Mesenchymal stem cell (in vitro differentiated cells and primary cell): ENCODE measurements at regions not wholly inside any gene's neighbourhood (a gene's known extent, or its start where the extent isn't known, plus 50 kb on each side); places are given as distances from the start of the nearest gene placed in this dataset.

Source experiments
- DNase-seq: peaks from one replicate; pipeline ENCODE4 v3.0.0-alpha.2; 2013
- H2AFZ ChIP-seq: one replicate; pipeline ENCODE4 v1.6.1; 2013; ENCODE audit warnings: low read depth, mild to moderate bottlenecking, control low read depth, inconsistent platforms, low read length, moderate library complexity
- H2AK5ac ChIP-seq: 2 replicates; pipeline ENCODE4 v1.6.1; 2013; ENCODE audit warnings: low read length, moderate library complexity, mild to moderate bottlenecking, inconsistent platforms; ENCODE audit not compliant: severe bottlenecking
- H2BK120ac ChIP-seq: one replicate; pipeline ENCODE4 v1.6.1; 2013; ENCODE audit warnings: low read depth, mild to moderate bottlenecking, inconsistent platforms, low read length, moderate library complexity
- H2BK12ac ChIP-seq, 2 experiments: one replicate each; pipeline ENCODE4 v1.6.1; 2013; ENCODE audit warnings: inconsistent platforms in 2 of 2, low read length in 2 of 2, mild to moderate bottlenecking in 2 of 2, moderate library complexity in 2 of 2, control low read depth in 1 of 2
- H2BK15ac ChIP-seq: one replicate; pipeline ENCODE4 v1.6.1; 2013; ENCODE audit warnings: mild to moderate bottlenecking, low read depth, inconsistent platforms; ENCODE audit not compliant: poor library complexity, severe bottlenecking
- H2BK5ac ChIP-seq: 2 replicates; pipeline ENCODE4 v1.6.1; 2013; ENCODE audit warnings: low read depth, mild to moderate bottlenecking, low read length, control low read depth, inconsistent platforms; ENCODE audit not compliant: poor library complexity, severe bottlenecking
- H3K14ac ChIP-seq, 2 experiments: one replicate each; pipeline ENCODE4 v1.6.1; 2013; ENCODE audit warnings: inconsistent platforms in 2 of 2, low read length in 2 of 2, control low read depth in 1 of 2, mild to moderate bottlenecking in 1 of 2, moderate library complexity in 1 of 2
- H3K18ac ChIP-seq, 2 experiments: one replicate each; pipeline ENCODE4 v1.6.1; 2013; ENCODE audit warnings: inconsistent platforms in 2 of 2, low read length in 2 of 2, control low read depth in 1 of 2, low read depth in 1 of 2, mild to moderate bottlenecking in 1 of 2
- H3K23ac ChIP-seq, 2 experiments: one replicate each; pipeline ENCODE4 v1.6.1; 2013; ENCODE audit warnings: inconsistent platforms in 2 of 2, low read length in 2 of 2, mild to moderate bottlenecking in 2 of 2, moderate library complexity in 2 of 2, control low read depth in 1 of 2
- H3K27ac ChIP-seq: 2 replicates; pipeline ENCODE4 v1.5.1; 2013; ENCODE audit warnings: mild to moderate bottlenecking, moderate library complexity, low read length, control low read depth, inconsistent platforms; ENCODE audit not compliant: poor library complexity, severe bottlenecking
- H3K27me3 ChIP-seq, 2 experiments: 2 replicates each; pipeline versions ENCODE4 v1.6.1 to v1.7.0; 2013; ENCODE audit warnings: low read length in 2 of 2, mild to moderate bottlenecking in 2 of 2, moderate library complexity in 2 of 2, control low read depth in 1 of 2, inconsistent platforms in 1 of 2; ENCODE audit not compliant: control insufficient read depth in 1 of 2, insufficient read depth in 1 of 2
- H3K36me3 ChIP-seq, 2 experiments: 2 replicates each; pipeline versions ENCODE4 v1.6.1 to v1.7.0; 2013; ENCODE audit warnings: low read length in 2 of 2, control low read depth in 1 of 2, inconsistent platforms in 1 of 2, low read depth in 1 of 2, mild to moderate bottlenecking in 1 of 2; ENCODE audit not compliant: insufficient read depth in 2 of 2, control insufficient read depth in 1 of 2
- H3K4ac ChIP-seq, 2 experiments: one replicate each; pipeline ENCODE4 v1.6.1; 2013; ENCODE audit warnings: inconsistent platforms in 2 of 2, low read length in 2 of 2, mild to moderate bottlenecking in 2 of 2, moderate library complexity in 2 of 2, control low read depth in 1 of 2, low read depth in 1 of 2
- H3K4me1 ChIP-seq: 2 replicates; pipeline ENCODE4 v1.6.1; 2013; ENCODE audit warnings: low read depth, low read length, control low read depth; ENCODE audit not compliant: control insufficient read depth, insufficient read depth
- H3K4me2 ChIP-seq: 2 replicates; pipeline ENCODE4 v1.6.1; 2013; ENCODE audit warnings: low read length, mild to moderate bottlenecking, inconsistent platforms; ENCODE audit not compliant: poor library complexity, severe bottlenecking
- H3K4me3 ChIP-seq, 2 experiments: 2 replicates each; pipeline versions ENCODE4 v1.5.1 to v1.7.0; 2013; ENCODE audit warnings: low read length in 2 of 2, mild to moderate bottlenecking in 2 of 2, control low read depth in 1 of 2, low read depth in 1 of 2; ENCODE audit not compliant: insufficient read depth in 1 of 2
- H3K79me1 ChIP-seq: replicated peaks from 2 replicates; pipeline ENCODE4 v1.6.1; 2013; ENCODE audit warnings: mild to moderate bottlenecking, control low read depth, low read length, inconsistent platforms; ENCODE audit not compliant: poor library complexity, severe bottlenecking
- H3K9ac ChIP-seq: 2 replicates; pipeline ENCODE4 v1.7.0; 2013; ENCODE audit warnings: mild to moderate bottlenecking, low read length, moderate library complexity
- H3K9me3 ChIP-seq: 2 replicates; pipeline ENCODE4 v1.7.0; 2013; ENCODE audit warnings: mild to moderate bottlenecking, low read length; ENCODE audit not compliant: control insufficient read depth
- H4K8ac ChIP-seq: one replicate; pipeline ENCODE4 v1.6.1; 2013; ENCODE audit warnings: inconsistent platforms, mild to moderate bottlenecking, low read length, moderate library complexity
- H4K91ac ChIP-seq: one replicate; pipeline ENCODE4 v1.6.1; 2013; ENCODE audit warnings: mild to moderate bottlenecking, low read length, inconsistent platforms
- WGBS: methylation state at CpG from one replicate; pipeline ENCODE4 v1.1.7; 2013; ENCODE audit warnings: mixed read lengths; 5-methylcytosine and 5-hydroxymethylcytosine counted together

DNA sequence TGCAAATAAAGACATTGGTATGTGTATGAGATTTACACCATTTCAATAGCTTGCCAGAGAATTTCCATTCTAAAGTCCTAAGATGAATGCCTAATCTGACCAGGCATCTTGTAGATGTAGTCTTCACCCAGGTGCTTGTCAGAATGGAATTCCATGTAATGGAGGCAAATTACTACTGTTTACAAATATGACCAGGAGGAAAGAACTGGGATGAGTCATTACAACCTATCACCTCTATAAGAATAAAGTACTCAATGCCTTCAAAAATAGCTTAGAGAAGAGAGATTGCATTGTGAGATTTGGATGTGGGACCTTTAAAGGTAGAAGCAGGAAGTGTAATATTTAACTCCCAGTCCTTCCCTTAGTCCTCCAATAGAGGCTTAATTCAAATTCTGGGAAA lies 507.0 kb upstream of the PTGER4 start:
- Histone ChIP-seq H3K27ac (no peak overlapping the region), H3K36me3 (no peaks in the 10 kb centered on the region), H3K4me3 (no peak overlapping the region), H3K18ac (no peak overlapping the region), H2BK120ac (no peak overlapping the region), H3K27me3 (no peaks in the 10 kb centered on the region), H3K14ac (no peak overlapping the region), H3K79me1 (no peaks in the 10 kb centered on the region), H4K91ac (no peak overlapping the region), H3K9me3 (peaks cover 22% of the 10 kb centered on the region), H3K4ac (no peak overlapping the region), H2BK12ac (no peak overlapping the region), H2BK5ac (no peak overlapping the region), H2AK5ac (no peak overlapping the region), H2AFZ (no peak overlapping the region), H2BK15ac (no peak overlapping the region), H3K4me2 (no peak overlapping the region), H3K23ac (no peak overlapping the region), H3K4me1 (no peaks in the 10 kb centered on the region), H4K8ac (no peak overlapping the region), H3K9ac (no peak overlapping the region)
- no peak for DNase-seq

DNA sequence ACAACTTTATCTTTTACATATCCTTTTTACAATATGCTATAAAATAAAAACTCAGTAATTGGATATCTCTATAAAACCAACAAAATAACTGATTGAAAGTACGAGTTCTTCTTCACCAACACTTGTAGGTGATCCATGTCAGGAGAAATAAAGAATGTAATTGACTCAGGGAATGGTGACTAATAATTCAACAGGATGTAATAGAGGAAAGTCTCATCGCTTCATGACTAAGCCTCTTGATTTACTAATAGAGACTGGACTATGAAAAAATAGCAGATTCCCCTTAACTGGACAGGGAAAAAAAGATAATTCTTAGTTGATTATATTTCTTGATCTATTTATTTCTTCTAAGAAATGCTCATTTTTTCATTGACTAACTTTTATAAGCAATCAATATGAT lies 507.7 kb upstream of the PTGER4 start:
- H2AFZ ChIP-seq: no peak overlapping the region
- no CpG with 5 or more reads among the region's 2 CpGs for WGBS
- H4K8ac ChIP-seq: no peak overlapping the region
- DNase-seq: peak; percentile 32
- no peak overlapping the region for H3K4ac ChIP-seq
- H3K36me3 ChIP-seq: no peaks in the 10 kb centered on the region
- no peaks in the 10 kb centered on the region for H3K79me1 ChIP-seq
- no peak overlapping the region for H2BK12ac ChIP-seq
- no peak overlapping the region for H3K9ac ChIP-seq
- H2BK120ac ChIP-seq: no peak overlapping the region
- H3K27ac ChIP-seq: no peak overlapping the region
- no peaks in the 10 kb centered on the region for H3K27me3 ChIP-seq
- H3K23ac ChIP-seq: no peak overlapping the region
- no peak overlapping the region for H2BK15ac ChIP-seq
- no peak overlapping the region for H2AK5ac ChIP-seq
- H3K4me3 ChIP-seq: no peak overlapping the region
- H3K18ac ChIP-seq: no peak overlapping the region
- H3K4me2 ChIP-seq: no peak overlapping the region
- no peaks in the 10 kb centered on the region for H3K4me1 ChIP-seq
- H2BK5ac ChIP-seq: no peak overlapping the region
- H4K91ac ChIP-seq: no peak overlapping the region
- H3K9me3 ChIP-seq: peaks cover 15% of the 10 kb centered on the region
- H3K14ac ChIP-seq: no peak overlapping the region

DNA sequence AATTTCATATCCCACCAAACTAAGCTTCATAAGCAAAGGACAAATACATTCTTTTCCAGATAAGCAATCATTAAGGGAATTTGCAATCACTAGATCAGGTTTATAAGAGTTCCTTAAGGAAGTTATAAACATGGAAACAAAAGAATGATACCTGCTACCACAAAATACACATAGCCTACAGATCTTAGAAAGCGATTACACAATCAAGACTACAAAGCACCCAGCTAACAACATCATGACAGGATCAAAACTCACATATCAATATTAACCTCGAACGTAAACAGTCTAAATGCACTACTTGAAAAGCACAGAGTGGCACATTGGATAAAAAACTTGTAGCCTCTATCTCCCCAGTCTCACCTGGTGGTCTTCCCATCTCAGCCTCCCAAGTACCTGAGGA lies 512.4 kb upstream of the PTGER4 start:
- Histone ChIP-seq H3K27ac (no peak overlapping the region), H3K4me1 (no peaks in the 10 kb centered on the region), H2AFZ (no peak overlapping the region), H2AK5ac (no peak overlapping the region), H3K18ac (no peak overlapping the region), H4K91ac (no peak overlapping the region), H2BK120ac (no peak overlapping the region), H2BK15ac (no peak overlapping the region), H3K4me2 (no peak overlapping the region), H3K27me3 (no peaks in the 10 kb centered on the region), H3K9me3 (peaks cover 4% of the 10 kb centered on the region), H3K79me1 (no peaks in the 10 kb centered on the region), H3K9ac (no peak overlapping the region), H4K8ac (no peak overlapping the region), H3K14ac (no peak overlapping the region), H3K23ac (no peak overlapping the region), H3K4ac (no peak overlapping the region), H3K4me3 (no peak overlapping the region), H3K36me3 (no peaks in the 10 kb centered on the region), H2BK5ac (no peak overlapping the region), H2BK12ac (no peak overlapping the region)
- DNase-seq: no peak
- 90% methylated on average over 3 of the region's 3 CpGs for WGBS

DNA sequence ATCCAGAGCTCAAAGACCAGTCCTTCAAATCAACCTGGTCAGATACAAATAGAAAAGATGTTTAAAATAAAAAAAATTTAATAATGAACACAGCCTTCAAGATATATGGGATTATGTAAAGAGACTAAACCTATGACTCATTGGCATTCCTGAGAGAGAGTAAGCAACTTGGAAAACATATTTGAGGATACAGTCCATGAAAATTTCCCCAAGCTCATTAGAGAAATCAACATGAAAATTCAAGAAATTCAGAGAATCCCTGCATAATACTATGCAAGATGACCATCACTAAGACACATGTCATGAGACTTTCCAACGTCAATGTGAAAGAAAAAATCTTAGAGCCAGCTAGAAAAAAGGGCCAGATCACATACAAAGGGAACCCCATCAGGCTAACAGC lies 512.9 kb upstream of the PTGER4 start:
- no peak overlapping the region for H2AFZ ChIP-seq
- no peak overlapping the region for H3K14ac ChIP-seq
- H3K4me1 ChIP-seq: no peaks in the 10 kb centered on the region
- no peak overlapping the region for H3K4ac ChIP-seq
- no peak overlapping the region for H2AK5ac ChIP-seq
- H2BK120ac ChIP-seq: no peak overlapping the region
- no peak overlapping the region for H3K18ac ChIP-seq
- H4K91ac ChIP-seq: no peak overlapping the region
- H3K9me3 ChIP-seq: peaks cover 4% of the 10 kb centered on the region
- H2BK5ac ChIP-seq: no peak overlapping the region
- no peak for DNase-seq
- no peak overlapping the region for H3K27ac ChIP-seq
- H3K36me3 ChIP-seq: no peaks in the 10 kb centered on the region
- 74% methylated on average over 1 of the region's 1 CpG for WGBS
- no peak overlapping the region for H3K4me3 ChIP-seq
- H4K8ac ChIP-seq: no peak overlapping the region
- H3K79me1 ChIP-seq: no peaks in the 10 kb centered on the region
- no peak overlapping the region for H2BK12ac ChIP-seq
- H3K4me2 ChIP-seq: no peak overlapping the region
- H2BK15ac ChIP-seq: no peak overlapping the region
- no peak overlapping the region for H3K9ac ChIP-seq
- H3K23ac ChIP-seq: no peak overlapping the region
- H3K27me3 ChIP-seq: no peaks in the 10 kb centered on the region
